SK-MEL-5 (cell line): ENCODE measurements at regions not wholly inside any gene's neighbourhood (a gene's known extent, or its start where the extent isn't known, plus 50 kb on each side); places are given as distances from the start of the nearest gene placed in this dataset.

ENCODE experiments used
- DNase-seq: peaks from one replicate; pipeline ENCODE4 v3.0.0-alpha.2; 2016; ENCODE audit warnings: low read depth, low spot score
- in situ Hi-C: cut with HindIII; loops from 2 replicates; pipeline ENCODE4 v1.10.0; 2016; ENCODE audit warnings: low sequenced_read_pairs, high pct_unique_total_duplicates, low pct_unique_long_range_greater_than_20kb

- no peak for DNase-seq
- in situ Hi-C loops, result no loop called here
Observed at GRCh38 chr18:37662546-37663339, 97.1 kb upstream of the CELF4 start.

GRCh38 chr18:37662099-37662498 is 96.5 kb upstream of the CELF4 start:
- DNase-seq, result no peak
- in situ Hi-C loops, result no loop called here

GRCh38 chr18:37661478-37661877 is 95.9 kb upstream of the CELF4 start:
- DNase-seq, result no peak
- in situ Hi-C loops, result no loop called here

GRCh38 chr18:37661061-37661460 is 95.5 kb upstream of the CELF4 start:
- DNase-seq, result no peak
- in situ Hi-C loops, result no loop called here

- DNase-seq, result no peak
- in situ Hi-C loops, result no loop called here
Observed at GRCh38 chr18:37660658-37661057, 95.1 kb upstream of the CELF4 start.

GRCh38 chr18:37659906-37660305 is 94.3 kb upstream of the CELF4 start:
- in situ Hi-C loops, result no loop called here
- no peak for DNase-seq

GRCh38 chr18:37658894-37659293 is 93.3 kb upstream of the CELF4 start:
- in situ Hi-C loops, result no loop called here

GRCh38 chr18:37657493-37657892 is 91.9 kb upstream of the CELF4 start:
- no peak for DNase-seq
- in situ Hi-C loops, result no loop called here

More at GRCh38 chr18:37658894-37659293, 93.3 kb upstream of the CELF4 start:
- no peak for DNase-seq

GRCh38 chr18:37654731-37655369 is 89.3 kb upstream of the CELF4 start:
- in situ Hi-C loops, result no loop called here
- no peak for DNase-seq

- no peak for DNase-seq
- in situ Hi-C loops, result no loop called here
Observed at GRCh38 chr18:37654034-37654433, 88.4 kb upstream of the CELF4 start.

GRCh38 chr18:37653618-37654017 is 88.0 kb upstream of the CELF4 start:
- DNase-seq, result no peak
- in situ Hi-C loops, result no loop called here

- in situ Hi-C loops, result no loop called here
- DNase-seq, result no peak
Observed at GRCh38 chr18:37649930-37650329, 84.3 kb upstream of the CELF4 start.

GRCh38 chr18:37649416-37649815 is 83.8 kb upstream of the CELF4 start:
- in situ Hi-C loops, result no loop called here
- DNase-seq, result no peak

GRCh38 chr18:37641573-37641972 is 76.0 kb upstream of the CELF4 start:
- DNase-seq, result no peak
- in situ Hi-C loops, result no loop called here

GRCh38 chr18:37640504-37640903 is 74.9 kb upstream of the CELF4 start:
- no peak for DNase-seq
- in situ Hi-C loops, result no loop called here

GRCh38 chr18:37639846-37640245 is 74.2 kb upstream of the CELF4 start:
- no peak for DNase-seq
- in situ Hi-C loops, result no loop called here

GRCh38 chr18:37637478-37637850 is 71.9 kb upstream of the CELF4 start:
- in situ Hi-C loops, result no loop called here
- DNase-seq, result no peak

GRCh38 chr18:37636831-37637477 is 71.4 kb upstream of the CELF4 start:
- DNase-seq, result no peak
- in situ Hi-C loops, result no loop called here

- no peak for DNase-seq
- in situ Hi-C loops, result no loop called here
Observed at GRCh38 chr18:37634516-37634915, 68.9 kb upstream of the CELF4 start.
